Stimulated activated naive CD8-positive, alpha-beta T cell treated with anti-CD3 and anti-CD28 coated beads, Interleukin-15, Interleukin-2, amounts not matched to agents 100 ng/mL and 50 ng/mL, for 24 hours (primary cell): ENCODE measurements at regions not wholly inside any gene's neighbourhood (a gene's known extent, or its start where the extent isn't known, plus 50 kb on each side); places are given as distances from the start of the nearest gene placed in this dataset.
A peak's percentile ranks its signal among the peaks of the same experiment; 100 is the strongest.
"Not testable (repeated sequence)": the region's sequence is repeated elsewhere in the genome, so short reads cannot be mapped to it uniquely, and the experiment has no call there.

Source experiments
- H3K27ac Mint-ChIP-seq: one replicate; pipeline ENCODE4 v1.8.0; 2021; ENCODE audit warnings: mild to moderate bottlenecking, mixed read lengths
- H3K27me3 Mint-ChIP-seq: one replicate; pipeline ENCODE4 v1.8.0; 2021; ENCODE audit warnings: mixed read lengths
- H3K36me3 Mint-ChIP-seq: one replicate; pipeline ENCODE4 v1.8.0; 2021; ENCODE audit warnings: low read depth, mixed read lengths
- H3K4me1 Mint-ChIP-seq: one replicate; pipeline ENCODE4 v1.8.0; 2021; ENCODE audit warnings: low read depth, mixed read lengths
- H3K4me3 Mint-ChIP-seq: one replicate; pipeline ENCODE4 v1.8.0; 2021; ENCODE audit warnings: mild to moderate bottlenecking, mixed read lengths
- H3K9me3 Mint-ChIP-seq: one replicate; pipeline ENCODE4 v1.8.0; 2021; ENCODE audit warnings: mixed read lengths

- Mint-ChIP-seq H3K4me3 (peak overlapping the region; percentile 87), H3K27me3 (no peaks in the 10 kb centered on the region), H3K4me1 (peaks cover 61% of the 10 kb centered on the region), H3K36me3 (peaks cover 93% of the 10 kb centered on the region), H3K9me3 (no peaks in the 10 kb centered on the region), H3K27ac (peak overlapping the region; percentile 99)
Measured at GRCh38 chr14:22500954-22501726, 87.9 kb downstream of the DAD1 start.

GRCh38 chr14:22500525-22500924 lies 88.5 kb downstream of the DAD1 start:
- H3K4me1 Mint-ChIP-seq: peaks cover 55% of the 10 kb centered on the region
- H3K36me3 Mint-ChIP-seq: peaks cover 93% of the 10 kb centered on the region
- peak overlapping the region; percentile 87 for H3K4me3 Mint-ChIP-seq
- H3K27me3 Mint-ChIP-seq: no peaks in the 10 kb centered on the region
- H3K27ac Mint-ChIP-seq: peak overlapping the region; percentile 99
- H3K9me3 Mint-ChIP-seq: no peaks in the 10 kb centered on the region

- Mint-ChIP-seq H3K27ac (peak overlapping the region; percentile 99), H3K36me3 (peaks cover 90% of the 10 kb centered on the region), H3K4me1 (peaks cover 51% of the 10 kb centered on the region), H3K4me3 (peak overlapping the region; percentile 87), H3K9me3 (no peaks in the 10 kb centered on the region), H3K27me3 (no peaks in the 10 kb centered on the region)
Measured at GRCh38 chr14:22497671-22498093, 91.3 kb downstream of the DAD1 start.

GRCh38 chr14:22497144-22497423 lies 91.9 kb downstream of the DAD1 start:
- Mint-ChIP-seq H3K9me3 (no peaks in the 10 kb centered on the region), H3K4me3 (peak overlapping the region; percentile 87), H3K4me1 (peaks cover 56% of the 10 kb centered on the region), H3K36me3 (peaks cover 88% of the 10 kb centered on the region), H3K27me3 (no peaks in the 10 kb centered on the region), H3K27ac (peak overlapping the region; percentile 99)

GRCh38 chr14:22494486-22495135 lies 94.4 kb downstream of the DAD1 start:
- no peaks in the 10 kb centered on the region for H3K27me3 Mint-ChIP-seq
- peaks cover 68% of the 10 kb centered on the region for H3K4me1 Mint-ChIP-seq
- H3K9me3 Mint-ChIP-seq: no peaks in the 10 kb centered on the region
- peak overlapping the region; percentile 87 for H3K4me3 Mint-ChIP-seq
- H3K36me3 Mint-ChIP-seq: peaks cover 79% of the 10 kb centered on the region
- H3K27ac Mint-ChIP-seq: peak overlapping the region; percentile 99

GRCh38 chr14:22493753-22494152 lies 95.3 kb downstream of the DAD1 start:
- H3K27ac Mint-ChIP-seq: peak overlapping the region; percentile 99
- H3K4me1 Mint-ChIP-seq: peaks cover 73% of the 10 kb centered on the region
- H3K9me3 Mint-ChIP-seq: no peaks in the 10 kb centered on the region
- peak overlapping the region; percentile 87 for H3K4me3 Mint-ChIP-seq
- H3K27me3 Mint-ChIP-seq: no peaks in the 10 kb centered on the region
- H3K36me3 Mint-ChIP-seq: peaks cover 75% of the 10 kb centered on the region

- peaks cover 74% of the 10 kb centered on the region for H3K36me3 Mint-ChIP-seq
- no peaks in the 10 kb centered on the region for H3K9me3 Mint-ChIP-seq
- peaks cover 78% of the 10 kb centered on the region for H3K4me1 Mint-ChIP-seq
- peak overlapping the region; percentile 87 for H3K4me3 Mint-ChIP-seq
- no peaks in the 10 kb centered on the region for H3K27me3 Mint-ChIP-seq
- H3K27ac Mint-ChIP-seq: peak overlapping the region; percentile 99
Measured at GRCh38 chr14:22492622-22493542, 96.1 kb downstream of the DAD1 start.

- Mint-ChIP-seq H3K36me3 (peaks cover 71% of the 10 kb centered on the region), H3K9me3 (no peaks in the 10 kb centered on the region), H3K4me1 (peaks cover 77% of the 10 kb centered on the region), H3K4me3 (peak overlapping the region; percentile 87), H3K27me3 (no peaks in the 10 kb centered on the region), H3K27ac (peak overlapping the region; percentile 99)
Measured at GRCh38 chr14:22491683-22492621, 97.1 kb downstream of the DAD1 start.

GRCh38 chr14:22491053-22491452 lies 98.0 kb downstream of the DAD1 start:
- not testable (repeated sequence) for H3K27me3 Mint-ChIP-seq, H3K9me3 Mint-ChIP-seq
- H3K36me3 Mint-ChIP-seq: peaks cover 69% of the 10 kb centered on the region
- peak overlapping the region; percentile 85 for H3K4me3 Mint-ChIP-seq
- peak overlapping the region; percentile 99 for H3K27ac Mint-ChIP-seq
- peaks cover 73% of the 10 kb centered on the region for H3K4me1 Mint-ChIP-seq

GRCh38 chr14:22489957-22490950 lies 98.8 kb downstream of the DAD1 start:
- no peaks in the 10 kb centered on the region for H3K9me3 Mint-ChIP-seq
- H3K27ac Mint-ChIP-seq: peak overlapping the region; percentile 99
- H3K27me3 Mint-ChIP-seq: no peaks in the 10 kb centered on the region
- peaks cover 65% of the 10 kb centered on the region for H3K36me3 Mint-ChIP-seq
- peak overlapping the region; percentile 85 for H3K4me3 Mint-ChIP-seq
- H3K4me1 Mint-ChIP-seq: peaks cover 75% of the 10 kb centered on the region

- Mint-ChIP-seq H3K36me3 (peaks cover 60% of the 10 kb centered on the region), H3K9me3 (no peaks in the 10 kb centered on the region), H3K27me3 (no peaks in the 10 kb centered on the region), H3K4me1 (peaks cover 75% of the 10 kb centered on the region), H3K4me3 (peak overlapping the region; percentile 85), H3K27ac (peak overlapping the region; percentile 99)
Measured at GRCh38 chr14:22489244-22489545, 99.8 kb downstream of the DAD1 start.

GRCh38 chr14:22488522-22489243 lies 100.3 kb downstream of the DAD1 start:
- H3K27ac Mint-ChIP-seq: peak overlapping the region; percentile 94
- no peaks in the 10 kb centered on the region for H3K9me3 Mint-ChIP-seq
- H3K4me1 Mint-ChIP-seq: peaks cover 77% of the 10 kb centered on the region
- peaks cover 56% of the 10 kb centered on the region for H3K36me3 Mint-ChIP-seq
- H3K27me3 Mint-ChIP-seq: no peaks in the 10 kb centered on the region
- H3K4me3 Mint-ChIP-seq: peak overlapping the region; percentile 85

- Mint-ChIP-seq H3K27ac (peak overlapping the region; percentile 94), H3K4me3 (peak overlapping the region; percentile 85), H3K27me3 (no peaks in the 10 kb centered on the region), H3K9me3 (no peaks in the 10 kb centered on the region), H3K4me1 (peaks cover 75% of the 10 kb centered on the region), H3K36me3 (peaks cover 49% of the 10 kb centered on the region)
Measured at GRCh38 chr14:22487941-22488340, 101.1 kb downstream of the DAD1 start.
